Osteocyte (in vitro differentiated cells): ENCODE measurements at regions not wholly inside any gene's neighbourhood (a gene's known extent, or its start where the extent isn't known, plus 50 kb on each side); places are given as distances from the start of the nearest gene placed in this dataset.

ENCODE experiments used
- DNase-seq: peaks from one replicate; pipeline ENCODE4 v3.0.0; 2021; ENCODE audit warnings: mixed read lengths; ENCODE audit not compliant: unreplicated experiment; ENCODE audit errors: extremely low spot score
- H3K27ac Mint-ChIP-seq: one replicate; pipeline ENCODE4 v1.8.0; 2021; ENCODE audit warnings: mild to moderate bottlenecking, mixed read lengths; ENCODE audit not compliant: unreplicated experiment
- H3K27me3 Mint-ChIP-seq: one replicate; pipeline ENCODE4 v1.8.0; 2021; ENCODE audit warnings: mixed read lengths; ENCODE audit not compliant: unreplicated experiment
- H3K36me3 Mint-ChIP-seq: one replicate; pipeline ENCODE4 v1.8.0; 2021; ENCODE audit warnings: mixed read lengths; ENCODE audit not compliant: unreplicated experiment
- H3K4me1 Mint-ChIP-seq: one replicate; pipeline ENCODE4 v1.8.0; 2021; ENCODE audit warnings: mixed read lengths; ENCODE audit not compliant: unreplicated experiment
- H3K4me3 Mint-ChIP-seq: one replicate; pipeline ENCODE4 v1.8.0; 2021; ENCODE audit warnings: mild to moderate bottlenecking, moderate library complexity, mixed read lengths; ENCODE audit not compliant: unreplicated experiment
- H3K9me3 Mint-ChIP-seq: one replicate; pipeline ENCODE4 v1.8.0; 2021; ENCODE audit warnings: mixed read lengths; ENCODE audit not compliant: unreplicated experiment
- CTCF ChIP-seq: fragments of 200-600 bp; sonication (generic); IDR thresholded peaks from 2 replicates; pipeline ENCODE4 v1.5.0; 2021; ENCODE audit warnings: antibody characterized with exemption, mild to moderate bottlenecking, moderate library complexity

GRCh38 chr17:62159994-62160393 is 94.9 kb upstream of the MED13 start:
- no peak overlapping the region for H3K4me3 Mint-ChIP-seq
- DNase-seq: no peak
- no peaks in the 10 kb centered on the region for H3K9me3 Mint-ChIP-seq
- no peaks in the 10 kb centered on the region for H3K36me3 Mint-ChIP-seq
- H3K27me3 Mint-ChIP-seq: peaks cover 3% of the 10 kb centered on the region
- peaks cover 23% of the 10 kb centered on the region for H3K4me1 Mint-ChIP-seq
- no peak overlapping the region for H3K27ac Mint-ChIP-seq
- TF ChIP-seq CTCF: no peak

- DNase-seq: no peak
- no peaks in the 10 kb centered on the region for H3K9me3 Mint-ChIP-seq
- peaks cover 3% of the 10 kb centered on the region for H3K27me3 Mint-ChIP-seq
- H3K4me1 Mint-ChIP-seq: peaks cover 9% of the 10 kb centered on the region
- no peak for TF ChIP-seq CTCF
- H3K36me3 Mint-ChIP-seq: no peaks in the 10 kb centered on the region
- no peak overlapping the region for H3K4me3 Mint-ChIP-seq
- no peak overlapping the region for H3K27ac Mint-ChIP-seq
These were observed 91.9 kb upstream of the MED13 start for GRCh38 chr17:62156949-62157348.

GRCh38 chr17:62154909-62155308 is 89.8 kb upstream of the MED13 start:
- H3K4me1 Mint-ChIP-seq: peaks cover 9% of the 10 kb centered on the region
- no peaks in the 10 kb centered on the region for H3K9me3 Mint-ChIP-seq
- H3K27me3 Mint-ChIP-seq: no peaks in the 10 kb centered on the region
- no peak overlapping the region for H3K4me3 Mint-ChIP-seq
- no peaks in the 10 kb centered on the region for H3K36me3 Mint-ChIP-seq
- no peak for TF ChIP-seq CTCF
- H3K27ac Mint-ChIP-seq: no peak overlapping the region
- no peak for DNase-seq

GRCh38 chr17:62150471-62150870 is 85.4 kb upstream of the MED13 start:
- Mint-ChIP-seq H3K4me3 (no peak overlapping the region), H3K27me3 (no peaks in the 10 kb centered on the region), H3K9me3 (no peaks in the 10 kb centered on the region), H3K36me3 (no peaks in the 10 kb centered on the region), H3K27ac (no peak overlapping the region), H3K4me1 (no peaks in the 10 kb centered on the region)
- no peak for TF ChIP-seq CTCF
- DNase-seq: no peak

- no peak overlapping the region for H3K4me3 Mint-ChIP-seq
- H3K36me3 Mint-ChIP-seq: no peaks in the 10 kb centered on the region
- H3K27ac Mint-ChIP-seq: no peak overlapping the region
- no peaks in the 10 kb centered on the region for H3K27me3 Mint-ChIP-seq
- no peak for DNase-seq
- no peaks in the 10 kb centered on the region for H3K4me1 Mint-ChIP-seq
- TF ChIP-seq CTCF: no peak
- H3K9me3 Mint-ChIP-seq: no peaks in the 10 kb centered on the region
These were observed 84.9 kb upstream of the MED13 start for GRCh38 chr17:62149961-62150360.
